Epidermal melanocyte (primary cell): ENCODE measurements at regions not wholly inside any gene's neighbourhood (a gene's known extent, or its start where the extent isn't known, plus 50 kb on each side); places are given as distances from the start of the nearest gene placed in this dataset.

Experiments used
- DNase-seq: peaks from one replicate; pipeline ENCODE4 v3.0.0; 2011; ENCODE audit warnings: low spot score; ENCODE audit not compliant: insufficient read length

GRCh38 chr17:15177343-15177742 lies 87.8 kb downstream of the PMP22 start:
- DNase-seq = no peak

DNA sequence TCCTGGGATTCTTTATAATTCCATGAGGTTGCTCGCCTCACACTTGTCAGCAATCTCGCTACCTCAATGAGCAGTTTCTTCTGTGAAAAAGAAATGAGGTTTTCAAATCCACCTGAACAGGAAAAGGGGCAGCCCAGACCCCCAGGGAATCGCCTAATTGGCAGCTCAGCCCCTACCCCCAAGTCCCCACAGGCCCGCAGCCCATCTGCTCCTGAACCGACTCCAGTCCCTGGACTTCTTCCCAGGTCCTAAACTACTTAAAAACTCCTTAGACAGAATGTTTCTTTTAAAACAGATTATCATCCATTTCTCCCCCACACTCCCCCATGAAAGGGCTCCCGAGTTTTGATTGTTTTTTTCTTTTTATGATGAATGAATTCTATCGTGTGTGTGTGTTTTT lies 89.8 kb downstream of the PMP22 start:
- DNase-seq = no peak

DNA sequence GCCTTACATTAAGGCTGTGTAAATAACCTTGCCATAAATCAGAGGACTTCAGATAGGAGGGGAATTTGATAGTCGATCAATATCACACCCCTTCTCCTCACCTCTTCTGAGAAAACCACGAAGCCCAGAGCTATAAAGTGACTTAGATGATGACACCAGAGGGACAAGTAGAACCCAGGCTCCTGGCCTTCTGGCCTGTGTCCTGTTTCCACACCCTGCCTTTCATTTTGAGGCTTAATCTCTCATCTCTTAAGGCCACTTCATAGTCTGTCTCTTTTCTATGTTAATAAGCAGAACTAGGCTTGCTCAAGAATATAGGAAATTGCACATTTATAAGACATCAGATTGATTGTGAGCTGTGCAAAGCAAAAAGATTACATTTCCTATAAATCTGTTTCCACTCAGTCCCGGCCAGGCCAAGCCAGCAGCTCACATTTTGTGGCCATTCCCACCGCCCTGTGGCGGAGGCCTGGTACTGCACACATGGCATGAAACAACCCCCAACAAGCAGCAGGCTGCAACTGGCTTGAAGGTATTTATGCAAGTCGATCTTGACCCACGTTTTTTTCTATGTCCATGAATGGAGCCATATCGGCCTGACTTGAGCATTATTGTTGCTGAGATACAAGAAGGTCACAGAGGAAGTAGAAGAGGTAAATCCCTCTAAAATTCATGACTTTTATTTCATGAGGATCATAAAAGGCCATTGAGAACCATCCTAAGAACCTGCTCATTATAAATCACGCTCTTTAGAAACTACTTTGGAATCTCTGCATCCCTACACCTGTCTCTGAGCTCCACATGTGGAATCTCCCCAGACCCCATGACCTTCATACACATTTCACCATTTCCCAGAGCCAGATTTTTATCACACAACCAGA lies 93.7 kb downstream of the PMP22 start:
- peak; percentile 75 for DNase-seq

DNA sequence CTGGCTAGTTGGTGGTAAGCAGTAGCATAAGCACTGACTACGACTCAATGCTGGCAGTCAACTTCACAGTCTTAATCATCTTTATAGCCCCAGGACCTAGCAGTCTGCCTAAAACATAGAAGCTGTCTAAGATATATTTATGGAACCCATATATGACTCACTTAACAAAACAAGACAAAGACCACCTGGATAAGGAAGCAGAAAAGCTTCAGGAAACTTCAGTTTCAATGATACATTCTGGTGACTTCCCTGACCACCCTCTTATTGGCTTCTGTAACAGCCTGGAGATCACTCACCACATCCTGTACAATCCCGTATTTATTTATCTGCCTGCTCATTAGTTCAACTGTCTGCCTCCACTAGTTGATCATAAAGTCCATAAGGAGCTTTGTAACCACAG lies 95.5 kb downstream of the PMP22 start:
- no peak for DNase-seq

GRCh38 chr17:15168379-15168778 lies 96.7 kb downstream of the PMP22 start:
- DNase-seq = no peak

GRCh38 chr17:15161395-15161794 lies 103.7 kb downstream of the PMP22 start:
- no peak for DNase-seq

DNA sequence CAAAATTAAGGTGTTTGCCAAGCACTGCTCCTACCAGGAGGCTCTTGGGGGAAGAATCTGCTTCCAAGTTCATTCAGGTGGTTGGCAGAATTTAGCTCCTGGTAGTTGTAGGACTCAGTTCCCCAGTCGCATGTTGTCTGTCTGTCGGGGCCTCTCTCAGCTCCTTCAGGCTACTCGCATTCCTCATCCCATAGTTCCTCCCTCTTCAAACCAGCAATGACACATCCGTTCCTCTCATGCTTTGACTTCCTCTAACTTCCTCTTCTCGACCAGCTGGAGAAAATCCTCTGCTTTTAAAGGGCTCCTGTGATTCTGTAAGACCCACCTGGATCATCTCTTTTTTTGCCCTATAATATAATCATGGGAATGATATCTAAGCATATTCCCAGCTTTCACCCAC lies 108.1 kb downstream of the PMP22 start:
- peak; percentile 27 for DNase-seq

DNA sequence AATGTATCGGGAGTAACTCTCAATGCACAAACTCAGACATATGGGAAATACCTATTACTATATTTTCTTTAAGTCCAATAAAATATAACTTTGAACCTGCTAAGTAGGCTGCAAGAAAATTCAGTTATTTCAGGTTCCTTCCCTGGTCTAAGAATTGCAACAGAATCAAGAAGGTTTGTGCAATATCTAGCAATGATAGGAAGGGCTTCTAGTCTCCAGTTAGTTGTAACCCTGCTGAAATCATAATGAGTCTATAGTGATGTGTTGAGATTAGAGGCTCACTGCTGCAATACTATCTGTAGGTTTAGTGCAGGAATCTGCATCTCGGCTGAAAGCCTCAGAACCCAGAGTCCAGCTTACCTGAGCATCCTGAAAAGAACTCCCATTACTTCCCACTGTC lies 110.5 kb downstream of the PMP22 start:
- no peak for DNase-seq

DNA sequence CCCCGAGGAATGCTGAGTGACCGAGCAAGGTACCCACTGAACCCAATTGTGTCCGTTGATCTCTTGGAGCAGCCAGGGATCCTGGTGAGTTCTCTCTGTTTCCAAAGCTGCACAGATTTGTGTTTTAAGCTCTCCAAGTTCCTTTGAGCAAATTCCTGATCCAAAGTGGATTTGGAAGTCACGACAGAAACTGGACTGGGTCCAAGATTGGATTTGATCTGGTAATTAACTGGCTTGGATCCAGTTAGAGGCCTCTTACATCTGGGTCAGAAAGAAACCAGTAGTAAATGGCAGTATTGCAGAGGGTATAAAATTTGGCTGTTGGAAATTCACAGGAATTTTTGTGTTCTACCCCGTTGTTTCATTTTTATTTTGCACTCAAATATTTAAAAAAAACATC lies 119.5 kb downstream of the PMP22 start:
- DNase-seq = no peak

- no peak for DNase-seq
Observed at GRCh38 chr17:15143524-15143923, 121.6 kb downstream of the PMP22 start.

GRCh38 chr17:15134363-15134762 lies 130.8 kb downstream of the PMP22 start:
- DNase-seq = no peak

DNA sequence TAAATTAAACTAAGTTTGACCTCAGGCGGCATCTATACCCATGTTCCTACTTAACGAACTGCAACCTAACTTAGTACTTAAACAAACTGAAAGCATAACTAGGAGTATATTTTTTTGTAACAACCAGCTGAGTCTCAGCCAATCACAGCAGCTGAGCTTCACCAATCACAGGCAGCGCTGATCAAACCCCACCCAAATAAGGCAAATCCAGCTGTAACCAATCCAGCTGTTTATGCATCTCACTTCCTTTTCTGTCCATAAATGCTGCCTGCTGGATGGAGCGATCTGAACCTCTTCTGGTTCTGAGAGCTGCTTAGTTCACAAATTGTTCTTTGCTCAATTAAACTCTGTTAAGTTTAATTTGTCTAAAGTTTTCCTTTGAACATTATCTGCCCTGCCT lies 131.3 kb downstream of the PMP22 start:
- DNase-seq = no peak

GRCh38 chr17:15133143-15133542 lies 132.0 kb downstream of the PMP22 start:
- DNase-seq = no peak

DNA sequence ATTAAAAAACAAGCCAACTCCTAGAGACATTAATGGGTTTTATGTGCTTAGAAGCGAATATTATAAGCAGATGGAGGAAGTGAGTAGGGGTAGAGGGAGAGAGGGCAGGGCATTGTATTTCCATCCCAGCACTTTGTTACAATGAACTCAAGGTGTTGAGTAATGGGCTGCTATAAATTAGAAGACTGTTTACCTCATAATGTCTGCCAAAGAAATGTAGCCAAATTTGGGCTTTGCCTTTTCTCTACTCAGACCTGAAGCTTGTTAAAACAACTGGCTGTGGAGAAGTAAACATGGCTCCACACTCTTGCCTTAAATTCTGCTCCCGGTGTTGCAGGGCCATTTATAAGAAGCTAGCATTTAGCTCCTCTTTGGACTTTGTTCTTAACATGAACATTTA lies 134.7 kb downstream of the PMP22 start:
- no peak for DNase-seq

DNA sequence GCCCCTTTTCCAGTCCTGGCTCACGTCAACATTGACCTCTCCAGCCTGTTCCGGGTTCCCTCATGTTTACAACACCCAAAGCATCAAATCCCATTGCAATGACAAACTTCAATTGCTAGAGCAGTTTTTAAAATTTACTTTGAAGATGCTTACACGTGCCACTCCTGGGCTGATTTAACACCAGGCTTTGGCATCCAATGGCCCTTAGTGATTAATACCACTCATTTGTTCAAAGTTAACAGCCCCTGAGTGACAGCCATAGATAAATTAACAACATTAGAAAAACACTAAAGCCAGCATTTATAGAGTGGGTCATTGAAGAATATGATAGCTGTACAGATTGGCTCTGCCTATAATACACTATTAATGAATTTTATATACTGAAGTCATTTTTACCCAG lies 135.1 kb downstream of the PMP22 start:
- DNase-seq = no peak

DNA sequence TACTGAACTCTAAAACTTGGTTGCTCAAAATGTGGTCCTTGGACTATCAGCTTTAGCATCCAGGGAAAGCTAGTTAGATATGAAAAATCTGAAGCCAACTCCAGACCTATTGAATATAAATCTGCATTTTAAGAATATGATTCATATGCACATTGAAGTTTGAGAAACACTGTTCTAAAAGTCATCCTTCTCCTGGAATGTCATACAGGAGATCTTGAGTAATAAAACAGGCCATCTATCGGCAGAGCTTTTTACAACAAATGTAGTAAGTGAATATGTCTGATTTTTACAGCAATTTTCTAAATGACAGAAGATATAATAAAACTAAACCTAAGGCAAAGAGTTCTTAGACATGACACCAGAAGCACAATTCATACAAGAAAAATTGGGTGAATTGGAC lies 140.4 kb downstream of the PMP22 start:
- DNase-seq = no peak

- no peak for DNase-seq
Observed at GRCh38 chr17:15124264-15124595, 140.9 kb downstream of the PMP22 start.

DNA sequence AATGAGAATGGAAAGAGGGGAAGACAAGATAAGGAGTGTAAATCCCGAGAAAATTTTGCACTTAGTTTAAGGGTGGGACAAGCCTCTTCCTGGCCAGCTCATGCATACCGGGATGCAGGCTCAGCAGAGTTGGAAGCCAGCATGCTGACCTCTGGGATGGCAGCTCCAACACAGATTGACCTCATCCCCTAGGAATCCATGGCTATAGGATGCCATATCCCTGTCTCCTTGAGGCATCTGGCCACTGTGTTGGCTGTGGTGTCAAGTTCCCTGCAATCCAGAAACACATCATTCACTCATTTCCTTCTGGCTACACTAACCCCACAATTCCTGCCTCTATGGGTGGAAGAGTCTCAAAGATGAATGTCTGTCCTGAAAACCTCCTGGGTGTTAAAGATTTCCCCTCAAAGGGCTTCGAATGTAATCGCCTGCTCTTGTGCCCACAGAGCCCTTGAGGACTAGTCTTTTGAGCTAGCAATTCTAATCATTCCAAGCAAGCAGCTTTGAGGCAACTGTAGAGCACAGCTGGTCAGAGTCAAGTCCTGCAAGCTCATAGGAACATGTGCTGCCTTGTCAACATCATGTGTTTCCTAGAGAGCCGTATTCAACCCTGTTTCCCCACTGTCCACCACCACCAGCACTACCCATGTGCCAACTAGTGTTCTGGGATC lies 141.4 kb downstream of the PMP22 start:
- DNase-seq = no peak

GRCh38 chr17:15122857-15123256 lies 142.3 kb downstream of the PMP22 start:
- no peak for DNase-seq

GRCh38 chr17:15121426-15121825 lies 143.7 kb downstream of the PMP22 start:
- no peak for DNase-seq

DNA sequence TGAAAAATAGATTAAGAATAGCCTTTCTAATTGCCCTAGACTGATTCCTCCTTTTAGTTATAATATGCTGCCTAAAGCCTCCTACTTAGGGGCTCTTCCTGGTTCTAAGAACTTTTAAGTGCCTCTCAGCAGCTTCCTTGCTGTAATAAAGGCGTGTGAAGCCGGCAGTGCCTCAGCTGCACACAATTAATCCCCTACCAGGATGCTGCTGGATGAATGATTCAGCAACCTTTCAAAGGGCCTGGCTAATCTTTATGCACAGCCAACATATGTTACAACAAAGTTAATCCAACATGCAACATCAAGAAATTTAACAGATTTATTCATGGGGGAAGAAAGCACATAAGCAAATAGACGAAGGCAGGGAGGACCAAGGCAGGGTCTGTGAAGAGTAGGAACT lies 145.2 kb downstream of the PMP22 start:
- no peak for DNase-seq

GRCh38 chr17:15117239-15117638 lies 147.9 kb downstream of the PMP22 start:
- no peak for DNase-seq
